Calu3 (cell line): ENCODE measurements at regions not wholly inside any gene's neighbourhood (a gene's known extent, or its start where the extent isn't known, plus 50 kb on each side); places are given as distances from the start of the nearest gene placed in this dataset.

ENCODE experiments used
- BruUV-seq: library from RNA; stranded (reverse); fragments of 400-500 nt; replicated peaks from 2 replicates; lab custom pipeline; 2021; lab: Mats Ljungman, UMichigan
- CTCF ChIA-PET: fragments of 300-600 bp; sonication (Branson Sonifier 250); formaldehyde crosslinking; loops from one replicate; lab custom pipeline; 2022; ENCODE audit warnings: antibody characterized with exemption; lab: Charles Lee
- DNase-seq: peaks from one replicate; pipeline ENCODE4 v3.0.0; 2022
- H3K27ac Mint-ChIP-seq: one replicate; pipeline ENCODE4 v1.8.0; 2022; ENCODE audit warnings: mixed read lengths; ENCODE audit not compliant: unreplicated experiment
- H3K27me3 Mint-ChIP-seq: one replicate; pipeline ENCODE4 v1.8.0; 2022; ENCODE audit warnings: mixed read lengths; ENCODE audit not compliant: unreplicated experiment
- H3K36me3 Mint-ChIP-seq: one replicate; pipeline ENCODE4 v1.8.0; 2022; ENCODE audit warnings: mild to moderate bottlenecking, moderate library complexity, mixed read lengths; ENCODE audit not compliant: insufficient read depth, unreplicated experiment
- H3K4me1 Mint-ChIP-seq: one replicate; pipeline ENCODE4 v1.8.0; 2022; ENCODE audit warnings: mild to moderate bottlenecking, low read depth, mixed read lengths; ENCODE audit not compliant: unreplicated experiment
- H3K4me3 Mint-ChIP-seq: one replicate; pipeline ENCODE4 v1.8.0; 2022; ENCODE audit warnings: mild to moderate bottlenecking, low read depth, moderate library complexity, mixed read lengths; ENCODE audit not compliant: unreplicated experiment
- H3K9me3 Mint-ChIP-seq: one replicate; pipeline ENCODE4 v1.8.0; 2022; ENCODE audit warnings: low read depth, mixed read lengths; ENCODE audit not compliant: unreplicated experiment
- CTCF ChIP-seq: fragments of 200-600 bp; IDR thresholded peaks from one replicate; pipeline ENCODE4 v1.8.0; 2022; ENCODE audit warnings: antibody characterized with exemption; ENCODE audit not compliant: unreplicated experiment
- intact Hi-C: fragments of 100-400 bp; cut with micrococcal nuclease; formaldehyde crosslinking; loops from one replicate; pipeline ENCODE4 v1.10.0; 2022; ENCODE audit not compliant: unreplicated experiment

- Mint-ChIP-seq H3K27me3 (no peaks in the 10 kb centered on the region), H3K4me3 (no peak overlapping the region), H3K27ac (no peak overlapping the region), H3K9me3 (no peaks in the 10 kb centered on the region), H3K4me1 (peaks cover 16% of the 10 kb centered on the region), H3K36me3 (no peaks in the 10 kb centered on the region)
- DNase-seq = no peak
- BruUV-seq = no TSS peak
- TF ChIP-seq CTCF = no peak
- CTCF ChIA-PET = no interaction called here
- intact Hi-C loops = no loop called here
These were observed 95.8 kb upstream of the EGFL6 start for GRCh38 chrX:13473442-13474163.

- Mint-ChIP-seq H3K27ac (no peak overlapping the region), H3K36me3 (no peaks in the 10 kb centered on the region), H3K4me1 (peaks cover 16% of the 10 kb centered on the region), H3K4me3 (no peak overlapping the region), H3K9me3 (no peaks in the 10 kb centered on the region), H3K27me3 (no peaks in the 10 kb centered on the region)
- no peak for DNase-seq
- CTCF ChIA-PET = no interaction called here
- no peak for TF ChIP-seq CTCF
- intact Hi-C loops = no loop called here
- no TSS peak for BruUV-seq
These were observed 96.4 kb upstream of the EGFL6 start for GRCh38 chrX:13472975-13473374.

- TF ChIP-seq CTCF = no peak
- Mint-ChIP-seq H3K9me3 (no peaks in the 10 kb centered on the region), H3K36me3 (no peaks in the 10 kb centered on the region), H3K27ac (peak overlapping the region; percentile 86), H3K4me3 (no peak overlapping the region), H3K27me3 (no peaks in the 10 kb centered on the region), H3K4me1 (peaks cover 16% of the 10 kb centered on the region)
- BruUV-seq = no TSS peak
- CTCF ChIA-PET = no interaction called here
- no peak for DNase-seq
- intact Hi-C loops = no loop called here
These were observed 98.1 kb upstream of the EGFL6 start for GRCh38 chrX:13471269-13471668.

- Mint-ChIP-seq H3K9me3 (no peaks in the 10 kb centered on the region), H3K27me3 (no peaks in the 10 kb centered on the region)
These were observed 98.8 kb upstream of the EGFL6 start for GRCh38 chrX:13470685-13470977.

More at GRCh38 chrX:13470685-13470977, 98.8 kb upstream of the EGFL6 start:
- no peak for DNase-seq
- H3K4me1 Mint-ChIP-seq = peaks cover 16% of the 10 kb centered on the region
- CTCF ChIA-PET = no interaction called here
- H3K4me3 Mint-ChIP-seq = no peak overlapping the region
- no TSS peak for BruUV-seq
- no peaks in the 10 kb centered on the region for H3K36me3 Mint-ChIP-seq
- intact Hi-C loops = no loop called here
- TF ChIP-seq CTCF = no peak
- H3K27ac Mint-ChIP-seq = peak overlapping the region; percentile 86
